Loucy (cell line): ENCODE measurements at regions not wholly inside any gene's neighbourhood (a gene's known extent, or its start where the extent isn't known, plus 50 kb on each side); places are given as distances from the start of the nearest gene placed in this dataset.

Source experiments
- EZH2phosphoT487 ChIP-seq: fragments of 200-600 bp; IDR thresholded peaks from 2 replicates; pipeline ENCODE4 v1.6.1; 2018; ENCODE audit warnings: antibody characterized with exemption, mild to moderate bottlenecking, moderate library complexity, borderline replicate concordance
- TF ChIP-seq, protein P1 (sequence below): fragments of 200-600 bp; sonication (generic); conservative IDR thresholded peaks from 2 replicates; pipeline ENCODE4 v1.5.1; 2014; ENCODE audit warnings: mild to moderate bottlenecking, antibody characterized with exemption, low read length

DNA sequence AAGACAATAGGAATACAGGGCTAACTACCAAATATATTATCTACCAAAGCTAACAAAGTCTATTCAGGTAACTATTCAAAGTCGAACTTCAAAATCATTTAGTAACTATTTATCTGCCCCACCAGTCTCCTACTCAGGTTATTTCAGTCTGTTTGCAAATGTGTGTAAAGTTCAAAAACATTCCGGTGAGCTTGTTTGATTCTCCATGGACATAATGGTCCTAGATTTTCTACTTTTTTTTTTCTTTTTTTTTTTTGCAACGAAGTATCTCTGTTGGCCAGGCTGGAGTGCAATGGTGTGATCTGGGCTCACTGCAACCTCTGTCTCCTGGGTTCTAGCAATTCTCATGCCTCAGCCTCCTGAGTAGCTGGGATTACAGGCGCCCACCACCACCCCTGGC is 236.0 kb upstream of the FOXQ1 start:
- TF ChIP-seq, protein P1, sequence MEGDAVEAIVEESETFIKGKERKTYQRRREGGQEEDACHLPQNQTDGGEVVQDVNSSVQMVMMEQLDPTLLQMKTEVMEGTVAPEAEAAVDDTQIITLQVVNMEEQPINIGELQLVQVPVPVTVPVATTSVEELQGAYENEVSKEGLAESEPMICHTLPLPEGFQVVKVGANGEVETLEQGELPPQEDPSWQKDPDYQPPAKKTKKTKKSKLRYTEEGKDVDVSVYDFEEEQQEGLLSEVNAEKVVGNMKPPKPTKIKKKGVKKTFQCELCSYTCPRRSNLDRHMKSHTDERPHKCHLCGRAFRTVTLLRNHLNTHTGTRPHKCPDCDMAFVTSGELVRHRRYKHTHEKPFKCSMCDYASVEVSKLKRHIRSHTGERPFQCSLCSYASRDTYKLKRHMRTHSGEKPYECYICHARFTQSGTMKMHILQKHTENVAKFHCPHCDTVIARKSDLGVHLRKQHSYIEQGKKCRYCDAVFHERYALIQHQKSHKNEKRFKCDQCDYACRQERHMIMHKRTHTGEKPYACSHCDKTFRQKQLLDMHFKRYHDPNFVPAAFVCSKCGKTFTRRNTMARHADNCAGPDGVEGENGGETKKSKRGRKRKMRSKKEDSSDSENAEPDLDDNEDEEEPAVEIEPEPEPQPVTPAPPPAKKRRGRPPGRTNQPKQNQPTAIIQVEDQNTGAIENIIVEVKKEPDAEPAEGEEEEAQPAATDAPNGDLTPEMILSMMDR: no peak
- no peak for TF ChIP-seq EZH2phosphoT487
